ENCODE measurements at regions not wholly inside any gene's neighbourhood (a gene's known extent, or its start where the extent isn't known, plus 50 kb on each side); places are given as distances from the start of the nearest gene placed in this dataset.

- FAIRE-seq (no peak), DNase-seq (ENCODE audit: low read depth, low spot score) (no peak)
- Histone ChIP-seq H3K27ac (ENCODE audit: control insufficient read depth, insufficient read depth, low read length) (no peak overlapping the region), H4K20me1 (ENCODE audit: control insufficient read depth, extremely low read depth, insufficient read depth, low read length) (no peaks in the 10 kb centered on the region), H3K27me3 (ENCODE audit: control insufficient read depth, extremely low read depth, insufficient read depth, low read length) (no peaks in the 10 kb centered on the region), H3K4me2 (ENCODE audit: control insufficient read depth, extremely low read depth, insufficient read depth, low read depth, low read length) (no peak overlapping the region), H3K9me3 (ENCODE audit: control insufficient read depth, low read depth, low read length) (no peaks in the 10 kb centered on the region), H3K9ac (ENCODE audit: control insufficient read depth, extremely low read depth, insufficient read depth, low read length) (no peak overlapping the region), H3K4me3 (ENCODE audit: control insufficient read depth in 2 of 3, extremely low read depth in 1 of 3, insufficient read depth in 2 of 3, low read depth in 1 of 3, low read length in 3 of 3) (no peak overlapping the region), H3K9me1 (ENCODE audit: control insufficient read depth, extremely low read depth, insufficient read depth, low read length) (no peaks in the 10 kb centered on the region), H3K79me2 (ENCODE audit: control insufficient read depth, insufficient read depth, low read length) (no peaks in the 10 kb centered on the region), H2AFZ (ENCODE audit: control insufficient read depth, low read length) (no peak overlapping the region), H3K36me3 (ENCODE audit: control insufficient read depth in 2 of 2, extremely low read depth in 1 of 2, insufficient read depth in 2 of 2, low read length in 2 of 2) (no peaks in the 10 kb centered on the region), H3K4me1 (ENCODE audit: control insufficient read depth, extremely low read depth, insufficient read depth, low read length) (no peaks in the 10 kb centered on the region)
- TF ChIP-seq EZH2 (IDR thresholded peaks at IDR 0.05; ENCODE audit: low read length), result no peak
- TF ChIP-seq CTCF (optimal IDR thresholded peaks at IDR 0.05 in 1 of 3, IDR thresholded peaks at IDR 0.05 in 1 of 3, conservative IDR thresholded peaks at IDR 0.05 in 1 of 3; ENCODE audit: extremely low read depth in 1 of 3, insufficient read depth in 2 of 3, low read length in 3 of 3), result no peak
- dilution Hi-C loops (cut with MboI; ENCODE audit: extremely low pct_ligation_motif_present, low sequenced_read_pairs), result no loop called here
Measured at GRCh38 chr7:3246651-3247050, 54.4 kb upstream of the SDK1 start.

- H3K27ac ChIP-seq (ENCODE audit: control insufficient read depth, insufficient read depth, low read length), result no peak overlapping the region
- TF ChIP-seq CTCF (optimal IDR thresholded peaks at IDR 0.05 in 1 of 3, IDR thresholded peaks at IDR 0.05 in 1 of 3, conservative IDR thresholded peaks at IDR 0.05 in 1 of 3; ENCODE audit: extremely low read depth in 1 of 3, insufficient read depth in 2 of 3, low read length in 3 of 3), result no peak
- no peak for TF ChIP-seq EZH2 (IDR thresholded peaks at IDR 0.05; ENCODE audit: low read length)
- H3K4me2 ChIP-seq (ENCODE audit: control insufficient read depth, extremely low read depth, insufficient read depth, low read depth, low read length), result no peak overlapping the region
Measured at GRCh38 chr7:3250725-3251124, 50.3 kb upstream of the SDK1 start.

More at GRCh38 chr7:3250725-3251124, 50.3 kb upstream of the SDK1 start:
- dilution Hi-C loops (cut with MboI; ENCODE audit: extremely low pct_ligation_motif_present, low sequenced_read_pairs), result no loop called here
- DNase-seq (ENCODE audit: low read depth, low spot score) (no peak), FAIRE-seq (no peak)
- no peaks in the 10 kb centered on the region for H3K79me2 ChIP-seq (ENCODE audit: control insufficient read depth, insufficient read depth, low read length)
- no peaks in the 10 kb centered on the region for H3K9me3 ChIP-seq (ENCODE audit: control insufficient read depth, low read depth, low read length)
- H3K4me3 ChIP-seq (ENCODE audit: control insufficient read depth in 2 of 3, extremely low read depth in 1 of 3, insufficient read depth in 2 of 3, low read depth in 1 of 3, low read length in 3 of 3), result no peak overlapping the region
- H3K36me3 ChIP-seq (ENCODE audit: control insufficient read depth in 2 of 2, extremely low read depth in 1 of 2, insufficient read depth in 2 of 2, low read length in 2 of 2), result no peaks in the 10 kb centered on the region
- H2AFZ ChIP-seq (ENCODE audit: control insufficient read depth, low read length), result no peak overlapping the region
- H3K4me1 ChIP-seq (ENCODE audit: control insufficient read depth, extremely low read depth, insufficient read depth, low read length), result no peaks in the 10 kb centered on the region
- no peaks in the 10 kb centered on the region for H3K27me3 ChIP-seq (ENCODE audit: control insufficient read depth, extremely low read depth, insufficient read depth, low read length)
- no peak overlapping the region for H3K9ac ChIP-seq (ENCODE audit: control insufficient read depth, extremely low read depth, insufficient read depth, low read length)
- H3K9me1 ChIP-seq (ENCODE audit: control insufficient read depth, extremely low read depth, insufficient read depth, low read length), result no peaks in the 10 kb centered on the region
- H4K20me1 ChIP-seq (ENCODE audit: control insufficient read depth, extremely low read depth, insufficient read depth, low read length), result no peaks in the 10 kb centered on the region

All from keratinocyte (primary cell).